Adrenal gland (tissue), 5 donors: ENCODE measurements at regions not wholly inside any gene's neighbourhood (a gene's known extent, or its start where the extent isn't known, plus 50 kb on each side); places are given as distances from the start of the nearest gene placed in this dataset.

Experiments
- POLR2A ChIP-seq, 2 donors: fragments of 450-650 bp; IDR thresholded peaks; one replicate each; pipeline ENCODE4 v1.6.1; 2017; ENCODE audit warnings: antibody characterized with exemption in 2 of 2, mild to moderate bottlenecking in 2 of 2, moderate library complexity in 1 of 2
- TF ChIP-seq, protein P1 (sequence below), 6 experiments: fragments of 450-650 bp in 4 of 6; fragments of 200-600 bp in 2 of 6; sonication (generic) in 1 of 6; IDR thresholded peaks; 1 replicate in 5 of 6; 2 replicates in 1 of 6; pipeline versions ENCODE4 v1.5.1 to v1.8.0; 2016 to 2021; ENCODE audit warnings: antibody characterized with exemption in 6 of 6, mild to moderate bottlenecking in 2 of 6, moderate library complexity in 1 of 6
- donor health status: DM: no; HTN: no; CAD: no.

DNA sequence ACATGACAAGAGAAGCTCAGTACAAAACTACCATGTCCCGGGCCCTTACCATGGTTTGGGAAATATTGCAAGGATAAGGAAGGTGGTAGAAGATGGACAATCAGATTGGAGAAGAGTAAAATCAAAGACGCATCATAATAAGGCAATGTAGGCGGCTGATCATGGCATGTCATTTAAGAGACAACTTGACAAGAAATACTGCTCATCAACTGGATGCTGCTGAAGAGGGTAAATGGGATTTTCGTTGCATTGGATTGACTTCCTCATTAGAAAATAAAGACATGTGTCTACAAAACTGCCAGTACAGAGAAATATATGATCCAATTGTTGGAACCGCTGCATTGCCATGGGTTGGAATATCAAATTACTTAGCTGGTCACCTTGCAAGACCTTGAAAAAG, 238.3 kb upstream of the NCKAP5 start:
- TF ChIP-seq, protein P1, sequence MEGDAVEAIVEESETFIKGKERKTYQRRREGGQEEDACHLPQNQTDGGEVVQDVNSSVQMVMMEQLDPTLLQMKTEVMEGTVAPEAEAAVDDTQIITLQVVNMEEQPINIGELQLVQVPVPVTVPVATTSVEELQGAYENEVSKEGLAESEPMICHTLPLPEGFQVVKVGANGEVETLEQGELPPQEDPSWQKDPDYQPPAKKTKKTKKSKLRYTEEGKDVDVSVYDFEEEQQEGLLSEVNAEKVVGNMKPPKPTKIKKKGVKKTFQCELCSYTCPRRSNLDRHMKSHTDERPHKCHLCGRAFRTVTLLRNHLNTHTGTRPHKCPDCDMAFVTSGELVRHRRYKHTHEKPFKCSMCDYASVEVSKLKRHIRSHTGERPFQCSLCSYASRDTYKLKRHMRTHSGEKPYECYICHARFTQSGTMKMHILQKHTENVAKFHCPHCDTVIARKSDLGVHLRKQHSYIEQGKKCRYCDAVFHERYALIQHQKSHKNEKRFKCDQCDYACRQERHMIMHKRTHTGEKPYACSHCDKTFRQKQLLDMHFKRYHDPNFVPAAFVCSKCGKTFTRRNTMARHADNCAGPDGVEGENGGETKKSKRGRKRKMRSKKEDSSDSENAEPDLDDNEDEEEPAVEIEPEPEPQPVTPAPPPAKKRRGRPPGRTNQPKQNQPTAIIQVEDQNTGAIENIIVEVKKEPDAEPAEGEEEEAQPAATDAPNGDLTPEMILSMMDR (IDR thresholded peaks at IDR 0.05) = no peak
- TF ChIP-seq POLR2A (IDR thresholded peaks at IDR 0.05) = no peak
